Keratinocyte (primary cell): ENCODE measurements at regions not wholly inside any gene's neighbourhood (a gene's known extent, or its start where the extent isn't known, plus 50 kb on each side); places are given as distances from the start of the nearest gene placed in this dataset.
"Not testable (repeated sequence)": the region's sequence is repeated elsewhere in the genome, so short reads cannot be mapped to it uniquely, and the experiment has no call there.

Experiments used
- DNase-seq: peaks from one replicate; pipeline ENCODE4 v3.0.0-alpha.2; 2011; ENCODE audit warnings: low read depth, missing footprints, low spot score
- FAIRE-seq: peaks from 2 replicates; lab custom pipeline; 2011; peaks lifted over from hg19 to GRCh38; lab: Jason Lieb, UNC
- H2AFZ ChIP-seq: 2 replicates; pipeline ENCODE4 v1.6.0; 2012; ENCODE audit warnings: low read length, control low read depth, inconsistent platforms; ENCODE audit not compliant: control insufficient read depth
- H3K27ac ChIP-seq: 2 replicates; pipeline ENCODE4 v1.5.1; 2011; ENCODE audit warnings: low read length; ENCODE audit not compliant: control insufficient read depth, insufficient read depth
- H3K27me3 ChIP-seq: 3 replicates; pipeline ENCODE4 v1.6.0; 2011; ENCODE audit warnings: low read length; ENCODE audit not compliant: control insufficient read depth, insufficient read depth; ENCODE audit errors: extremely low read depth
- H3K36me3 ChIP-seq, 2 experiments: 2 replicates in 1 of 2; 3 replicates in 1 of 2; pipeline ENCODE4 v1.5.1; 2011; ENCODE audit warnings: low read length in 2 of 2, mild to moderate bottlenecking in 1 of 2; ENCODE audit not compliant: control insufficient read depth in 2 of 2, insufficient read depth in 2 of 2; ENCODE audit errors: extremely low read depth in 1 of 2
- H3K4me1 ChIP-seq: 3 replicates; pipeline ENCODE4 v1.5.1; 2011; ENCODE audit warnings: low read length; ENCODE audit not compliant: control insufficient read depth, insufficient read depth; ENCODE audit errors: extremely low read depth
- H3K4me2 ChIP-seq: 3 replicates; pipeline ENCODE4 v1.6.0; 2011; ENCODE audit warnings: low read depth, low read length; ENCODE audit not compliant: control insufficient read depth, insufficient read depth; ENCODE audit errors: extremely low read depth
- H3K4me3 ChIP-seq, 3 experiments: fragments of 200-600 bp in 1 of 3; sonication (generic) in 1 of 3; 2 replicates in 2 of 3; 3 replicates in 1 of 3; pipeline ENCODE4 v1.5.1; 2011 to 2016; ENCODE audit warnings: low read length in 3 of 3, mild to moderate bottlenecking in 3 of 3, control low read depth in 2 of 3, inconsistent platforms in 1 of 3, low read depth in 1 of 3, mixed read lengths in 1 of 3, mixed run types in 1 of 3, moderate library complexity in 1 of 3; ENCODE audit not compliant: control insufficient read depth in 2 of 3, insufficient read depth in 2 of 3; ENCODE audit errors: extremely low read depth in 1 of 3
- H3K79me2 ChIP-seq: 2 replicates; pipeline ENCODE4 v1.6.0; 2012; ENCODE audit warnings: low read length; ENCODE audit not compliant: control insufficient read depth, insufficient read depth
- H3K9ac ChIP-seq: 3 replicates; pipeline ENCODE4 v1.6.0; 2011; ENCODE audit warnings: low read length; ENCODE audit not compliant: control insufficient read depth, insufficient read depth; ENCODE audit errors: extremely low read depth
- H3K9me1 ChIP-seq: 3 replicates; pipeline ENCODE4 v1.6.0; 2011; ENCODE audit warnings: low read length; ENCODE audit not compliant: control insufficient read depth, insufficient read depth; ENCODE audit errors: extremely low read depth
- H3K9me3 ChIP-seq: 2 replicates; pipeline ENCODE4 v1.5.1; 2012; ENCODE audit warnings: low read depth, low read length; ENCODE audit not compliant: control insufficient read depth
- H4K20me1 ChIP-seq: 3 replicates; pipeline ENCODE4 v1.6.0; 2011; ENCODE audit warnings: low read length; ENCODE audit not compliant: control insufficient read depth, insufficient read depth; ENCODE audit errors: extremely low read depth
- dilution Hi-C: fragments of 300-500 bp; cut with MboI; formaldehyde crosslinking; loops from one replicate; pipeline ENCODE4 v1.7.0; 2020; ENCODE audit warnings: low sequenced_read_pairs; ENCODE audit not compliant: extremely low pct_ligation_motif_present

DNA sequence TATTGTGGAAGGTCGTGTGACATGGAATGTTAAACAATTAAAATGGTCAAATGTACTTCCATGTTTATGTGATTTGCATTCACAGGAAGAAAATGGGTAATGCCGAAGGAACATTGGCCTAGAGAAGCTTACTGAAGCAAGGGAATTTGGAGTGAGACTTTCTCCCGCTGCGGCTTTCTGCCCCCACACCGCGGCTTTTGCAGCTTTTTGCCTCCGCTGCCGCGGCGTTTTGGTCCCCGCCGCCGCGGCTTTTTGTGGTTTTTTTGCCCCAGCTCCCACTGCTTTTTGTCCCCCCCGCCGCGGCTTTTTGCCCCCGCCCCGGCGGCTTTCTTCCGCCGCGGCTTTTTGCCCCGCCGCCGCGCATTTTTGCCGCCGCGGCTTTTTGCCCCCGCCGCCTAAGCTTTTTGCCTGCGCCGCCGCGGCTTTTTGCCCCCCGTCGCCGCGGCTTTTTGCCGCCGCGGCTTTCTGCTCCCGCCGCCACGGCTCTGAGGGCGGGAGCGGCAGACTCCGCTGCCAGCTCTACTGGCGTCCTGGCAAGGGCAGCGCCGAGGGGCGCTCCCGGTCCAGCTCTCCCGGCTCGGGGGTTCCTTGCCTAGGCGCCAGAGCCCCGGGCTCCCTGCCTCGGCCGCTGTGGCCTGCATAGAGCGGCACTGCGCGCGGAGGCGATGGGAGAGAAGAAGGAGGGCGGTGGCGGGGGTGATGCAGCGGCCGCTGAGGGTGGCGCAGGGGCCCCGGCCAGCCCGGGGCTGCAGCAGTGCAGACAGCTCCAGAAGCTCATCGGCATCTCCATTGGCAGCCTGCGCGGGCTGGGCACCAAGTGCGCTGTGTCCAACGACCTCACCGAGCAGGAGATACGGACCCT is 134.3 kb upstream of the ERV3-1 start:
- FAIRE-seq, H4K20me1 ChIP-seq, H2AFZ ChIP-seq, DNase-seq, H3K9me3 ChIP-seq, H3K4me3 ChIP-seq, H3K9ac ChIP-seq, H3K9me1 ChIP-seq, H3K36me3 ChIP-seq, H3K27ac ChIP-seq, H3K79me2 ChIP-seq, dilution Hi-C loops, H3K4me1 ChIP-seq, H3K27me3 ChIP-seq, H3K4me2 ChIP-seq: not testable (repeated sequence)

- H3K79me2 ChIP-seq, H3K9me3 ChIP-seq, H3K9ac ChIP-seq, FAIRE-seq, H3K27me3 ChIP-seq, H3K4me1 ChIP-seq, H4K20me1 ChIP-seq, H2AFZ ChIP-seq, H3K9me1 ChIP-seq, DNase-seq, H3K4me3 ChIP-seq, H3K27ac ChIP-seq, H3K36me3 ChIP-seq, dilution Hi-C loops, H3K4me2 ChIP-seq: not testable (repeated sequence)
Measured at GRCh38 chr7:65136850-65137249, 130.4 kb upstream of the ERV3-1 start.

DNA sequence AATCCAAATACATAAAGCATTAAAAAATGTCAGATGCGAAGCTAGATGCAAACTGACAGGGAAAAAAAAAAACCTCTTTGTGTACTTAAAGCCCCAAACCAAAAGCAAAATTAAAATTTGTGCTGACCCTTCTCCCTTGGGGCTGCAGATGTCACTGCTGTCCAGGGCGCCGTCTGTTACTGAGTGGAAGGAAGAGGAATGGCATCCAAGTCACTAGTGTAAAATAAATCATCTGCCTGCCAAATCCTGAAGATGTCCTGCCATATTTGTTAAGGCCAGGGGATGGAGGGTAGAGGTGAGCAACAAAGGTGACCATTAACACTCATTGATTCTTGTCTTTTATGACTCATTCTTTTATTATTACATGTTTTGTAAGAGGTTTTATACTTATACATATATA is 126.6 kb upstream of the ERV3-1 start:
- FAIRE-seq, H3K9me1 ChIP-seq, H3K9me3 ChIP-seq, H2AFZ ChIP-seq, H3K9ac ChIP-seq, H3K27ac ChIP-seq, H4K20me1 ChIP-seq, H3K79me2 ChIP-seq, H3K4me3 ChIP-seq, H3K27me3 ChIP-seq, dilution Hi-C loops, H3K36me3 ChIP-seq, H3K4me2 ChIP-seq, DNase-seq, H3K4me1 ChIP-seq: not testable (repeated sequence)

- DNase-seq, H3K4me3 ChIP-seq, dilution Hi-C loops, H3K9me3 ChIP-seq, H3K36me3 ChIP-seq, H3K79me2 ChIP-seq, H3K9ac ChIP-seq, H3K27ac ChIP-seq, H4K20me1 ChIP-seq, H3K27me3 ChIP-seq, FAIRE-seq, H2AFZ ChIP-seq, H3K4me2 ChIP-seq, H3K9me1 ChIP-seq, H3K4me1 ChIP-seq: not testable (repeated sequence)
Measured at GRCh38 chr7:65132256-65132655, 125.8 kb upstream of the ERV3-1 start.

- H3K4me3 ChIP-seq, H3K79me2 ChIP-seq, DNase-seq, H2AFZ ChIP-seq, H3K9ac ChIP-seq, H3K27ac ChIP-seq, H3K36me3 ChIP-seq, H3K9me1 ChIP-seq, H3K27me3 ChIP-seq, dilution Hi-C loops, FAIRE-seq, H4K20me1 ChIP-seq, H3K9me3 ChIP-seq, H3K4me2 ChIP-seq, H3K4me1 ChIP-seq: not testable (repeated sequence)
Measured at GRCh38 chr7:65127364-65127763, 120.9 kb upstream of the ERV3-1 start.
